ENCODE measurements at regions not wholly inside any gene's neighbourhood (a gene's known extent, or its start where the extent isn't known, plus 50 kb on each side); places are given as distances from the start of the nearest gene placed in this dataset.

DNA sequence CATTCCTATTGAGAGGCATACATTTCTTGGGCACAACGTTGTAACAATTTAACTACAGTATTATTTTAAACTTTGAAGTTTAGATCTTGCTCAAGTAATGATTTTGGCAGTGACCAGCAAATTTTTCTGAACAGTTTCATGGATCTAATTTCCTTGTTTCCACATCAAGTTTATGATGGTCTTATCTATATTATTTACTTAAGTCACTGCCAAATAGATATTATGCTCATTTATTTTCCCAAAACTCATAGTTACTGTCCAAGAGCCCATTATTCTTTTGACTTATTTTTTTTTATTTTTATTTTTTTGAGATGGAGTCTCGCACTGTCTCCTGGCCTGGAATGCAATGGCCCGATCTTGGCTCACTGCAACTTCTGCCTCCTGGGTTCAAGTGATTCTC lies 86.5 kb upstream of the TLE4 start:
- TF ChIP-seq, protein P1, sequence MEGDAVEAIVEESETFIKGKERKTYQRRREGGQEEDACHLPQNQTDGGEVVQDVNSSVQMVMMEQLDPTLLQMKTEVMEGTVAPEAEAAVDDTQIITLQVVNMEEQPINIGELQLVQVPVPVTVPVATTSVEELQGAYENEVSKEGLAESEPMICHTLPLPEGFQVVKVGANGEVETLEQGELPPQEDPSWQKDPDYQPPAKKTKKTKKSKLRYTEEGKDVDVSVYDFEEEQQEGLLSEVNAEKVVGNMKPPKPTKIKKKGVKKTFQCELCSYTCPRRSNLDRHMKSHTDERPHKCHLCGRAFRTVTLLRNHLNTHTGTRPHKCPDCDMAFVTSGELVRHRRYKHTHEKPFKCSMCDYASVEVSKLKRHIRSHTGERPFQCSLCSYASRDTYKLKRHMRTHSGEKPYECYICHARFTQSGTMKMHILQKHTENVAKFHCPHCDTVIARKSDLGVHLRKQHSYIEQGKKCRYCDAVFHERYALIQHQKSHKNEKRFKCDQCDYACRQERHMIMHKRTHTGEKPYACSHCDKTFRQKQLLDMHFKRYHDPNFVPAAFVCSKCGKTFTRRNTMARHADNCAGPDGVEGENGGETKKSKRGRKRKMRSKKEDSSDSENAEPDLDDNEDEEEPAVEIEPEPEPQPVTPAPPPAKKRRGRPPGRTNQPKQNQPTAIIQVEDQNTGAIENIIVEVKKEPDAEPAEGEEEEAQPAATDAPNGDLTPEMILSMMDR (IDR thresholded peaks at IDR 0.05; ENCODE audit: insufficient read depth, low read depth, low read length), result no peak
- no peak for TF ChIP-seq EZH2 (IDR thresholded peaks at IDR 0.05; ENCODE audit: insufficient read depth, low read length)

Data from astrocyte (in vitro differentiated cells and primary cell).